Neuronal stem cell (in vitro differentiated cells): ENCODE measurements at regions not wholly inside any gene's neighbourhood (a gene's known extent, or its start where the extent isn't known, plus 50 kb on each side); places are given as distances from the start of the nearest gene placed in this dataset.

ENCODE experiments used
- DNase-seq: peaks from one replicate; pipeline ENCODE4 v3.0.0-alpha.2; 2013; ENCODE audit warnings: low spot score
- H2AFZ ChIP-seq: one replicate; pipeline ENCODE4 v1.6.1; 2013; ENCODE audit warnings: mild to moderate bottlenecking, low read length, inconsistent platforms
- H2AK5ac ChIP-seq: 2 replicates; pipeline ENCODE4 v1.6.1; 2013; ENCODE audit warnings: low read depth, mild to moderate bottlenecking, inconsistent platforms, low read length, moderate library complexity, mixed read lengths
- H2BK120ac ChIP-seq: 2 replicates; pipeline ENCODE4 v1.6.1; 2013; ENCODE audit warnings: low read depth, mild to moderate bottlenecking, inconsistent platforms, low read length, moderate library complexity, mixed read lengths
- H2BK12ac ChIP-seq: one replicate; pipeline ENCODE4 v1.6.1; 2013; ENCODE audit warnings: low read length, inconsistent platforms
- H2BK15ac ChIP-seq: 2 replicates; pipeline ENCODE4 v1.6.1; 2013; ENCODE audit warnings: mild to moderate bottlenecking, low read length, inconsistent platforms, mixed read lengths
- H2BK5ac ChIP-seq: one replicate; pipeline ENCODE4 v1.6.1; 2013; ENCODE audit warnings: inconsistent platforms, mild to moderate bottlenecking, low read length, moderate library complexity
- H3K14ac ChIP-seq: one replicate; pipeline ENCODE4 v1.6.1; 2013; ENCODE audit warnings: low read length, inconsistent platforms
- H3K18ac ChIP-seq: 2 replicates; pipeline ENCODE4 v1.6.1; 2013; ENCODE audit warnings: low read length, inconsistent platforms
- H3K23ac ChIP-seq: 2 replicates; pipeline ENCODE4 v1.6.1; 2013; ENCODE audit warnings: low read depth, mild to moderate bottlenecking, mixed read lengths, low read length, inconsistent platforms; ENCODE audit not compliant: poor library complexity
- H3K27ac ChIP-seq: replicated peaks from 3 replicates; pipeline ENCODE4 v1.5.1; 2013; ENCODE audit warnings: low read length, inconsistent platforms
- H3K27me3 ChIP-seq, 3 experiments: 2 replicates each; pipeline ENCODE4 v1.6.1; 2013; ENCODE audit warnings: low read length in 3 of 3, mild to moderate bottlenecking in 2 of 3, inconsistent platforms in 1 of 3, low read depth in 1 of 3, mixed read lengths in 1 of 3, moderate library complexity in 1 of 3; ENCODE audit not compliant: control insufficient read depth in 3 of 3, insufficient read depth in 3 of 3
- H3K36me3 ChIP-seq, 2 donors: replicated peaks in 1 of 2; 2 replicates each; pipeline ENCODE4 v1.6.1; 2013; ENCODE audit warnings: low read length in 2 of 2; ENCODE audit not compliant: control insufficient read depth in 2 of 2, insufficient read depth in 2 of 2
- H3K4ac ChIP-seq: 2 replicates; pipeline ENCODE4 v1.6.1; 2013; ENCODE audit warnings: inconsistent platforms, mild to moderate bottlenecking, low read length, moderate library complexity
- H3K4me1 ChIP-seq, 2 donors: 1 replicate in 1 of 2; 2 replicates in 1 of 2; pipeline ENCODE4 v1.6.1; 2013; ENCODE audit warnings: low read length in 2 of 2, low read depth in 1 of 2; ENCODE audit not compliant: control insufficient read depth in 2 of 2, insufficient read depth in 1 of 2
- H3K4me2 ChIP-seq: one replicate; pipeline ENCODE4 v1.6.1; 2013; ENCODE audit warnings: mild to moderate bottlenecking, low read length, inconsistent platforms; ENCODE audit not compliant: insufficient read depth, poor library complexity, severe bottlenecking
- H3K4me3 ChIP-seq, 2 donors: 2 replicates each; pipeline ENCODE4 v1.5.1; 2013; ENCODE audit warnings: low read length in 2 of 2, mild to moderate bottlenecking in 2 of 2, inconsistent platforms in 1 of 2, moderate library complexity in 1 of 2
- H3K79me1 ChIP-seq: one replicate; pipeline ENCODE4 v1.6.1; 2013; ENCODE audit warnings: low read depth, mild to moderate bottlenecking, inconsistent platforms, low read length, moderate library complexity
- H3K9ac ChIP-seq: one replicate; pipeline ENCODE4 v1.6.1; 2013; ENCODE audit warnings: mild to moderate bottlenecking, low read depth, low read length, inconsistent platforms; ENCODE audit not compliant: poor library complexity
- H3K9me3 ChIP-seq, 2 donors: replicated peaks in 1 of 2; 2 replicates each; pipeline versions ENCODE3 to v1.6.1; 2013; ENCODE audit warnings: low read length in 2 of 2, mild to moderate bottlenecking in 2 of 2, inconsistent platforms in 1 of 2, low read depth in 1 of 2, mixed read lengths in 1 of 2, moderate library complexity in 1 of 2; ENCODE audit not compliant: control insufficient read depth in 2 of 2, insufficient read depth in 1 of 2
- H4K8ac ChIP-seq: one replicate; pipeline ENCODE4 v1.6.1; 2013; ENCODE audit warnings: low read depth, mild to moderate bottlenecking, inconsistent platforms, low read length, moderate library complexity
- H4K91ac ChIP-seq: one replicate; pipeline ENCODE4 v1.6.1; 2013; ENCODE audit warnings: low read length, low read depth, mild to moderate bottlenecking, inconsistent platforms; ENCODE audit not compliant: poor library complexity
- WGBS, 2 donors: extraction: QIAGEN DNeasy Blood & Tissue Kit; methylation state at CpG; one replicate each; pipeline ENCODE4 v1.1.7; 2013; ENCODE audit warnings: missing lambda C conversion rate in 2 of 2, mixed read lengths in 1 of 2; ENCODE audit not compliant: insufficient read length in 2 of 2, insufficient replicate concordance in 1 of 2; ENCODE audit errors: extremely low coverage in 2 of 2; 5-methylcytosine and 5-hydroxymethylcytosine counted together

GRCh38 chr18:32553174-32553573 is 82.5 kb upstream of the GAREM1 start:
- WGBS, 2 donors, result no CpG with 5 or more reads among the region's 5 CpGs

GRCh38 chr18:32552421-32553030 is 81.8 kb upstream of the GAREM1 start:
- peaks cover 3 to 9% of the 10 kb centered on the region in 2 donors for H3K4me1 ChIP-seq
- no peak overlapping the region for H2BK5ac ChIP-seq
- no peak overlapping the region for H3K9ac ChIP-seq
- no peaks in the 10 kb centered on the region for H3K9me3 ChIP-seq
- H3K4me2 ChIP-seq, result no peak overlapping the region
- no peak overlapping the region for H3K4ac ChIP-seq
- no peak overlapping the region for H2BK15ac ChIP-seq
- no peak overlapping the region for H2BK120ac ChIP-seq
- no CpG with 5 or more reads among the region's 4 CpGs for WGBS, 2 donors
- peaks cover 0 to 3% (median 0%) of the 10 kb centered on the region in 3 experiments for H3K27me3 ChIP-seq
- H3K4me3 ChIP-seq, result no peak overlapping the region
- no peak overlapping the region for H3K23ac ChIP-seq
- H2AK5ac ChIP-seq, result no peak overlapping the region
- no peak overlapping the region for H2AFZ ChIP-seq
- H3K79me1 ChIP-seq, result no peaks in the 10 kb centered on the region
- no peak overlapping the region for H3K18ac ChIP-seq
- H4K8ac ChIP-seq, result no peak overlapping the region
- no peak overlapping the region for H3K27ac ChIP-seq
- no peak overlapping the region for H4K91ac ChIP-seq
- no peak for DNase-seq
- no peaks in the 10 kb centered on the region for H3K36me3 ChIP-seq
- H2BK12ac ChIP-seq, result no peak overlapping the region
- no peak overlapping the region for H3K14ac ChIP-seq

More at GRCh38 chr18:32553174-32553573, 82.5 kb upstream of the GAREM1 start:
- Histone ChIP-seq H3K4me2 (no peak overlapping the region), H3K23ac (no peak overlapping the region), H3K18ac (no peak overlapping the region), H3K9ac (no peak overlapping the region), H4K8ac (no peak overlapping the region), H3K14ac (no peak overlapping the region), H3K4me1 (peaks cover 3 to 8% of the 10 kb centered on the region in 2 donors), H2BK5ac (no peak overlapping the region), H3K9me3 (no peaks in the 10 kb centered on the region), H2AK5ac (no peak overlapping the region), H2BK12ac (no peak overlapping the region), H3K27me3 (peaks cover 0 to 3% (median 0%) of the 10 kb centered on the region in 3 experiments), H2BK15ac (no peak overlapping the region), H2BK120ac (no peak overlapping the region), H3K36me3 (no peaks in the 10 kb centered on the region), H3K4me3 (no peak overlapping the region), H3K27ac (peak overlapping the region; percentile 11), H3K4ac (no peak overlapping the region), H4K91ac (no peak overlapping the region), H2AFZ (no peak overlapping the region), H3K79me1 (no peaks in the 10 kb centered on the region)
- DNase-seq, result no peak

GRCh38 chr18:32550963-32551362 is 80.3 kb upstream of the GAREM1 start:
- Histone ChIP-seq H3K4ac (no peak overlapping the region), H3K36me3 (no peaks in the 10 kb centered on the region), H3K4me2 (no peak overlapping the region), H3K18ac (no peak overlapping the region), H3K27ac (no peak overlapping the region), H2BK5ac (no peak overlapping the region), H3K79me1 (no peaks in the 10 kb centered on the region), H4K91ac (no peak overlapping the region), H4K8ac (no peak overlapping the region), H2BK15ac (no peak overlapping the region), H3K9me3 (no peaks in the 10 kb centered on the region), H3K9ac (no peak overlapping the region), H3K4me1 (peaks cover 3 to 14% of the 10 kb centered on the region in 2 donors), H3K4me3 (no peak overlapping the region), H2BK12ac (no peak overlapping the region), H2BK120ac (no peak overlapping the region), H3K23ac (no peak overlapping the region), H2AFZ (no peak overlapping the region), H3K14ac (no peak overlapping the region), H3K27me3 (peaks cover 0 to 3% (median 0%) of the 10 kb centered on the region in 3 experiments), H2AK5ac (no peak overlapping the region)
- WGBS, 2 donors, result no CpG with 5 or more reads among the region's 4 CpGs
- DNase-seq, result no peak

- peak; percentile 51 for DNase-seq
These were observed 78.8 kb upstream of the GAREM1 start for GRCh38 chr18:32549248-32550110.

More at GRCh38 chr18:32549248-32550110, 78.8 kb upstream of the GAREM1 start:
- Histone ChIP-seq H2BK15ac (no peak overlapping the region), H4K8ac (no peak overlapping the region), H2BK5ac (no peak overlapping the region), H3K4ac (no peak overlapping the region), H3K18ac (no peak overlapping the region), H4K91ac (no peak overlapping the region), H3K27ac (no peak overlapping the region), H2AK5ac (no peak overlapping the region), H3K79me1 (no peaks in the 10 kb centered on the region), H3K36me3 (no peaks in the 10 kb centered on the region), H3K4me3 (no peak overlapping the region), H3K27me3 (peaks cover 0 to 3% (median 0%) of the 10 kb centered on the region in 3 experiments), H3K23ac (no peak overlapping the region), H3K9ac (no peak overlapping the region), H2BK120ac (no peak overlapping the region), H3K4me2 (no peak overlapping the region), H3K4me1 (peaks cover 3 to 14% of the 10 kb centered on the region in 2 donors), H3K14ac (no peak overlapping the region), H2AFZ (no peak overlapping the region), H3K9me3 (no peaks in the 10 kb centered on the region), H2BK12ac (no peak overlapping the region)
- WGBS, 2 donors, result no CpG with 5 or more reads among the region's 5 CpGs
